GM12874 (cell line): ENCODE measurements at regions not wholly inside any gene's neighbourhood (a gene's known extent, or its start where the extent isn't known, plus 50 kb on each side); places are given as distances from the start of the nearest gene placed in this dataset.

Experiments used
- CTCF ChIP-seq: IDR thresholded peaks from 2 replicates; pipeline ENCODE4 v1.5.1; 2011; ENCODE audit warnings: low read depth, mild to moderate bottlenecking, control low read depth, low read length, moderate library complexity; ENCODE audit not compliant: insufficient read depth

DNA sequence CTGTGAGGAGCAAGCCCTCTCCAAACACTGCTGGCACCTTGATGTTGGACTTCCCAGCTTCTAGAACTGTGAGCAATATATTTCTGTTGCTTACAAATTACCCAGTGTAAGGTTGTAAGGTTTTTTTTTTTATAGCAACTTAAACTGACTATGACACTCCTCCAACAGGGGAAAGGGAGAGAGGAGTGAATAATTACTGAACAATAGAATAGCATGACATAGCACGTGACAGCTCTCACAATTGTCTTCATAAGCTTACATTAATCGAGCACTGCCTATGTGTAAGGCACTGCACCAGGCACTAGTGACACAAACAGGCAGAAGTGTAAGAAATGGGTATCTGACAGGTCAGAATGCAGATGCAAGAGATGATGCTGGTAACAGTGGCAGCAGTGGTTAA, 136.9 kb downstream of the FAT3 start:
- no peak for TF ChIP-seq CTCF

DNA sequence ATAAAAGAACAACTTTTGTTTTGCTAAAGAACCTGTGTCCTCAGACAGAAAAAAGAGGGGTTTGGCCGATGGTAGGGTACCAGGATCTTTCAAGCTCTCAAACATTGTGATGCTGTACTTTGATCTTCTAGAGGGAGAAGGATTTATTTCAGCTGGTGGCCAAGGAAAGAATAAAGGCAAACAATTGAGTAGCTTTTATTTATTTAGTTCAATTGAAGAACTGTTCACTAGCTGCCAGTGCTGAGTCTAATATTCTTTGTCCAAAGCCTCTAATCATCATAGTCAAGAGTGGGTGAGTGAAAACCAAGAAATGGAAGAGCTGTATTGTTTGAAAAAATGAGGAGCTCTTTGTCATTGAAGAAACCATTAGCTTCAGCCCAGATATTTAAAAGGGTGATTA, 138.4 kb downstream of the FAT3 start:
- TF ChIP-seq CTCF, result no peak

GRCh38 chr11:92364177-92364576, 139.6 kb downstream of the FAT3 start:
- no peak for TF ChIP-seq CTCF

DNA sequence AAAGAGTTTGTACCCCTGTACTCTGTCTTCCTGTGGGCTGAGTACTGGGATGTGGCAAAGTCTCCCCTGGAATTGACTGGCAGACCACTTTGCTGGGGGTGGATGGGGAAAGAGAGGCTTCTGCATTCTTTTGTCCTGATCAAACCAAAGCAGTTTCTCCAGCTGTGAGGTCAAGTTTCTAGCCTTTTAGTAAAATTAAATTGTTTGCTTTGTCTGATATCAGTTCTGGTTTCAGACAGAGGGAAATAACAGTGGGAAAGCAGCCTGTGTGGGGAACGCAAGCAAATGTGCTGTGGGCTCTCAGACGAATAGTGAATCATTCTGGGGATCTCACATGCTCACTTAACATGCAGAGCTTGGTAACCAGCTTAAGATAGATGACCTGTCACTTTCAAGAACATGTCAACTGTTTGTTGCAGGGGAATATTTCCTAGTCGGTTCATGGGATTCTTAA, 151.6 kb downstream of the FAT3 start:
- no peak for TF ChIP-seq CTCF

GRCh38 chr11:92376680-92377079, 152.1 kb downstream of the FAT3 start:
- no peak for TF ChIP-seq CTCF

GRCh38 chr11:92380882-92381281, 156.3 kb downstream of the FAT3 start:
- TF ChIP-seq CTCF, result no peak

GRCh38 chr11:92382311-92382710, 157.7 kb downstream of the FAT3 start:
- no peak for TF ChIP-seq CTCF

GRCh38 chr11:92383430-92383829, 158.8 kb downstream of the FAT3 start:
- TF ChIP-seq CTCF, result no peak
